ENCODE measurements at regions not wholly inside any gene's neighbourhood (a gene's known extent, or its start where the extent isn't known, plus 50 kb on each side); places are given as distances from the start of the nearest gene placed in this dataset.

GRCh38 chr1:14298806-14299205, 299.7 kb upstream of the KAZN start:
- TF ChIP-seq POLR2A (IDR thresholded peaks at IDR 0.05) = no peak
- TF ChIP-seq, protein P1, sequence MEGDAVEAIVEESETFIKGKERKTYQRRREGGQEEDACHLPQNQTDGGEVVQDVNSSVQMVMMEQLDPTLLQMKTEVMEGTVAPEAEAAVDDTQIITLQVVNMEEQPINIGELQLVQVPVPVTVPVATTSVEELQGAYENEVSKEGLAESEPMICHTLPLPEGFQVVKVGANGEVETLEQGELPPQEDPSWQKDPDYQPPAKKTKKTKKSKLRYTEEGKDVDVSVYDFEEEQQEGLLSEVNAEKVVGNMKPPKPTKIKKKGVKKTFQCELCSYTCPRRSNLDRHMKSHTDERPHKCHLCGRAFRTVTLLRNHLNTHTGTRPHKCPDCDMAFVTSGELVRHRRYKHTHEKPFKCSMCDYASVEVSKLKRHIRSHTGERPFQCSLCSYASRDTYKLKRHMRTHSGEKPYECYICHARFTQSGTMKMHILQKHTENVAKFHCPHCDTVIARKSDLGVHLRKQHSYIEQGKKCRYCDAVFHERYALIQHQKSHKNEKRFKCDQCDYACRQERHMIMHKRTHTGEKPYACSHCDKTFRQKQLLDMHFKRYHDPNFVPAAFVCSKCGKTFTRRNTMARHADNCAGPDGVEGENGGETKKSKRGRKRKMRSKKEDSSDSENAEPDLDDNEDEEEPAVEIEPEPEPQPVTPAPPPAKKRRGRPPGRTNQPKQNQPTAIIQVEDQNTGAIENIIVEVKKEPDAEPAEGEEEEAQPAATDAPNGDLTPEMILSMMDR (IDR thresholded peaks at IDR 0.05) = no peak
